GM18511 (cell line): ENCODE measurements at regions not wholly inside any gene's neighbourhood (a gene's known extent, or its start where the extent isn't known, plus 50 kb on each side); places are given as distances from the start of the nearest gene placed in this dataset.

Source experiments
- ATAC-seq: cut with Tn5 transposase; IDR thresholded peaks from one replicate; pipeline ENCODE4 v1.9.1; 2021; ENCODE audit warnings: mild to moderate bottlenecking, moderate library complexity; ENCODE audit not compliant: unreplicated experiment

DNA sequence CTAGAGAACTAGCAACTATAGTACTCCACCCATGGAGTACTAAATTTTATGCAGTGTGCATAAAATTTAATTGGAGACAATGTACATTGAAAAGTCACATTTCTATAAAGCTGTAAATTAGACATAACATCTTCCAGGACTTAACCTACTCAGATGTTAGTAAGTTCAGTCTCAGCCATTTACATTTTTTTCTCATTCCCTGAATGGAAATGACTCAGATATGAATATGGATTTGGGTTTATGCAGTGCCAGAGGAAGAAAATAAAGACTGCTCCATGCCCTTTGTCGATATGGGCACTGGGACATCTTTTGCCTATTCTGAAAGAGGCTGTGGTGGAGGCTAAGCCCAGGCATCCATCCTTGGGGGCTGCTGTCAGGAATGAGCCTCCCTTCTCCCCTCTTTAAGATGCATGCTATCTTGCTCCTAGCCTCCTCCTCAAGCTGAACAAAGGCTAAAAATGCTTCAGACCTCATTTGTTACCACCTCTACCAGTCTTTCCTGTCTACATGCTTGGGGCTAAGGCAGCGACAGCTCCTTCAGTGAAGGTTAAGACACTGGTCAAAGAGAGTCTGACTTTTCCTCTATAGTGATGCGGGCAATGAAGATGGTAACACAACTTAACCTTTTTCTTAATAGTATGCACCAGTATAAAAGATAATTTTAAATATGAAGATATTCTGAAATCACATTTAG is 486.8 kb upstream of the ANKRD30A start:
- no peak for ATAC-seq

DNA sequence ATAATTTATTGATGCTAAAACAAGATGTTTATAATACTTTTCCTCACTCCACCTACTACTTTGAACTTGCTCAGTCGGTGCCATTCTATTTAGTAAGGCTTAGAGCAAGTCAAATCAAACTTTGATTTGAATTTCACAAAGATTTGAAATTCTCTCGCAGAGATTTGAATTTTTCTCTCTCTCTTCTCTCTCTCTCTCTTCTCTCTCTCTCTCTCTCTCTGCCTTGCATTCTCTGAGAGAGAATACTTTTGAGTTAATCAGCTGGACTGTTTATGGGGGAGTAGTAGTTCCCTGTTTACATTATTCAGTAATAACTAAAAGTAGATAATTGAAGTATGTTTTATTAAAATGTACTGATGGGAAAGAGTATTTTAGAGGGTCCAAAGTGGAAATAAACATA is 488.5 kb upstream of the ANKRD30A start:
- ATAC-seq = no peak

DNA sequence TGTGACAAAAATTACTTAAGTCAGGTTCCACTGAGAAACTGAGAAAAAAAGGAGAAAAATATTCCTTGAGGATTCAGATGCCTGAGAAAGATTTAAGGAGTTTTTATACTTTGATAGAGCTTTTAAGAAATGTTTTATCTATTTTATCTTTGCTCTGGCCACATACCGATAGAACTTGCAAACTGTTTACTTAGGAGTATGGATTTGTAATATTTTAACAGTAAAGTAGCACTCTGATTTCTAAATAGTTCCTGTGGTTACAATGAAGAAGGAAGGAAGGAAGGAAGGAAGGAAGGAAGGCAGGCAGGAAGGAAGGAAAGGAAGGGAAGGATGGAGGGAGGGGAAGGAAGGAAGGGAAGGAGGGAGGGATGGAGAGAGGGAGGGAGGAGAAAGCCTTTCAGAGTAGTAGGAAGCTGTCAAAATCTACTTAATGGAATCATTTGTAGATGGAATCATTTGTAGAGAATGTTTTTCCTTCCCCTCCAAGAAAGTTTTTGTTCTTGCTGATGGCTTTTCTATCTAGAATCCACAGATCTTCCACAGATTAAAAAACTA is 489.0 kb upstream of the ANKRD30A start:
- no peak for ATAC-seq

DNA sequence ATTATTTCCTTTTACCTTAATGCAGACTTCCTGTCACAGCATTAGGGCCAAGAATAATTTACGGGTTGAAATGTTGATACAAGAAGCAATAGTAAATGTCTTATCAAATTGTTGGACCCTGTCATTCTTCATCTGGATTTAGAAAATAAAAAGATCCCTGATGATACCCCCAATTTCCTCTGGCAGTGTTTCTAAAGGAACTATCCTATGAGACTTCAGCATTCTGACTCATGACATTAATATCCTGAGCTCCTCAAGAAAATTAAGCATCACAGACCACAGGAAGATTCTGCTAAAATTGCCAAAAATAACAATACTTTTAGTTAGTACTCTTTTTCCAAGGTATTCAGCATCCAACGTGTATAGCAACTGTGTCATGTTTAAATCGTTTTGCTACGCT is 490.5 kb upstream of the ANKRD30A start:
- ATAC-seq = no peak

DNA sequence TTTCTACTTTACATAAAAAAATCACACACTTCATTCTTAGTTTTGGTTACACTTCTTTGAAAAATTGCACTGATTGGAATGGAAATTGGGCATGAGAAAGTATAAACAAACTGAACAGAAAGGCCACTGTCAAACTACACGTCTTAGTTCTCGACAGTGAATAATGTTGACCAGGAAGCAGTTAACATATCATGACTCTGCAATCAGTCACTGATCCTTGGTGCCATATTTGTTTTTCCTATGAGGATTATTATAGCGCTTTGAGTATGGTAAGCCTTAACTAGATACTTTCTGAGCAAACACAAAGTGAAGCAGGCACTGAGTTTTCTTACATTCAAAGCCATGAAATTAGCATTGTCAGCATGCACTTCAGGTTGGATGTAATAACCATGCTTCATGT is 495.1 kb upstream of the ANKRD30A start:
- no peak for ATAC-seq

DNA sequence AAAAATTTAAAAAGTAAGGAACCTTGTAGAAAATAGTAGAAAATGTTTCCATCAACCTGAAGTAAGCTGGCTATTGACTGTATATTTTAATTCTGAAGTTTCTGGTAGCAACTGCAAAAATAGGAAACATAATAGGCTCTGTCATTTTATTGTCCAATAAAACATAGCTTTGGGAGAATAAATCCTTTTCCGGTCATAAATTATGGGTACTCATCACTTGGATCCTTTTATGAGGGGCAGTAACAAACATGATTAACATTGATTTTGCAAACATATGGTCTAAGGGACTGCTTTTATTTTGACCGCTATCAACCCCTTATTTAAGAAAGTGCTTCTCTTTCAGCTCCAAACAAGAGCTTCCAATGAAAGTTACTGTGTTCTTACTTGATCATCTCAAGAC is 495.9 kb upstream of the ANKRD30A start:
- ATAC-seq = no peak

DNA sequence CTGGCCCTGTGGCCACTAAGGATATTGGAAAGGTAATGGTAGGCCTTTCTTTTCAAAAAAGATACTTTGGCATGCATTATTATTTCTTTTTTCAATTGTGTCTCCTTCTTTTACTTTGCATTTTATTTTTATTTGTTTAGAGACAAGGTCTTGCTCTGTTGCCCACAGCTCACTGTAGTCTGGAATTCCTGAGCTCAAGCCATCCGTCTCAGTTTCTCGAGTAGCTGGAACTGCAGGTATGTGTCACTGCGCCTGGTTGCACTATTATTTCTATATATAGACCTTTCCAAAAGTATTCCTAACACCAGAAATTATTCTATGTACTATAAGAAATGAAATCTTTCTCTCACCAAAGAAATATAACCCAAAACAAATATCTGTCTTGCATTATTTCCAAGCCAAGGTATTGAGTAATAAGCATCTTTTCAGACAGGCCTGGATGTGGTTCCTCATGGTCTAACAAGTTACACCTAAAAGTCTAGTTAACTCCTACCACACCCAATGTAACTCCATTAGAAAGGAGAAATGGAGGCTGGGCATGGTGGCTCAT is 500.8 kb upstream of the ANKRD30A start:
- ATAC-seq = no peak

DNA sequence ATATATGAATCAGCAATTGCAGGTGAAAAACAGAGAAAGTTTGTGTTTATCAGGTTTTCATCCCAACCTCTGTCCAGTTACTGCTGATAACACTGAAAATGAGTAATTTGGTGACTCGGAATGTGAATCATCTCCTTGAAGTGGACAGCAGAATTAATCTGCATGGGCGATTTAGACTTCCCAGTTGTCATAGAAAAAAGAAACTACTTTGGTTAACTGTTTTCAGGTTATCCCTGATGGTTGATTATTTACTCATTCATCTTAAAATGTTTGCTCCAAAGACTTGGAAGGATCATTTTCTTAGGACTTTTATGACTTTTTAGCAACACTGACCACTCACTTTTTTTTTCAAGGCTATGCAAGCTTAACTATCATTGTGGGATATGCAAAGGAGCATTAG is 504.1 kb upstream of the ANKRD30A start:
- ATAC-seq = no peak

DNA sequence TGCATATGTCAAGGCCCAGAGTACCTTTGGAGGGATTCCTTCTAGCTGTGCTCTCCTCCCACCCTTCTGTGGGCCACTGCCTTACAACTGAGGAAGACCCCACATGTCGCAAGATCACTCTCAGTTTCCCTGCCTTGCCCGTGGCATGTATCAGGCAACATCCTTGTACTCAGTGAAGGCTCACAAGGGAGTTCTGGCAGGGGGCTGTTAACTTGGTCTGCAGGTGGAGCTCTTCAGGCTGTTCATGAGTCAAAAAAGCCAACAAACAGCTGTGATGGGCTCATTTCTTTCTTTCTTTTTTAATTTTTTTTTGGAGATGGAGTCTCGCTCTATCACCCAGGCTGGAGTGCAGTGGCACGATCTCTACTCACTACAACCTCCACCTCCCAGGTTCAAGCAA is 513.0 kb upstream of the ANKRD30A start:
- no peak for ATAC-seq

DNA sequence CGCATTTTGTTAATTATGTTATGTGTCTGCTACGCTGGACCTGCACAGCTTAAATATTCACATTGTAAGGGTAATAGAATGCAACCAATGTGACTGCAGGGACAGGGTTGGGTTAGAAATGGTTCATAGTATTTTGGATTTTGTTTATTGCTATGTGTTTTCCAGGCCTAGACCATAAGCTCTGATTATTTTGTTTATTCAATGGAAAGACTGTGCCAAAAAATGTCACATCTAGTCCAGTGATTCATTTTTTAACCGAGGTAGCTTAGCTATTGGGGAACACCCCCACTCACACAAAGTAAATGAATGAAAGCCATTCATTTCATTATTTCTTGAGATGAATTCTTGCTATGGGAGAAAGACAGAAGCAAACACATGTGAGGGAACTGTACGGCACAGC is 516.5 kb upstream of the ANKRD30A start:
- ATAC-seq = no peak

DNA sequence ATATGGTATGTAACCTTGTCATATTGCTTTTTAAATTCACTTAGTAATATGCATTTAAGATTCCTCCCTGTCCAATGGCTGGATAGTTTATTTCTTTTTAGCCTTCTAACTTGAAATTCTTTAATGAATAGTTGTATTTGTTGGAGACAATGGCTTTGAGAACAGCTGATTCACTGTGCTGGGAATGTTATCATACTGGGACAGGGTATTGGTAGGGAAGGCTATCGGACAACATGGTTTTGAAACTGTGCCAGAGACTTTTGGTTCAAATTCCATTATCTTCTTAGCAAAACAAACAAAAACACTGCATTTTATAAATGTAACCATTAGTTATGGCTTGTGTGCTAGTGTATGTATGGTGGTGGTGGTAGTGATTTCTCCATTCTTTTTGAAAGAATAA is 517.1 kb upstream of the ANKRD30A start:
- no peak for ATAC-seq

DNA sequence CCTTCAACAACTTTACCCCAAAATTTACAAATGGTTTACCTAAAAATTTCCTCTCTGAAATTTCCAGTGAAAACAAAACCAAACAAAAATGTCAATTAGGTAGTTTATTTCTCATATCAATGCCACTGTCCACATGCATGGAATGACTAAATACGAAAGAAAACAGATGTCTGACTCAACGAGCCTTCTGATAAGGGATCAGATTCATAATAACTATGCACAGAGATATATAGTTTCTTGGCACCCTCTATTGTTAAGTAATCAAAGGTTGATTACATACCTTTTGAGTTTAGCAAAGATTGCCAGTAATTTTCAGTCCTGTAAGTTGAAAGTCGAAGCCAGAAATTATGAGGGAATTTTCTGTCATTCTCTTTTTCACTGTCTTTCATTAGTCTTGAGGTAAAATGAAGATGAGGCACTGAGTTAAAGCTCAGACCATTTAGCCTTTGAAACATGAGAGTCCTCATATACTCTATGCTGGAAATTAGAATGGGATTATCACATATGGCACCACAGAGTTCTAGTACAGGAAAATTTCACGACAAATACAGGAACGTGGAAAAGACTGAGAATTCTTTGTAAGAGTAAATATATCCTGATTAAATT is 519.1 kb upstream of the ANKRD30A start:
- ATAC-seq = no peak

DNA sequence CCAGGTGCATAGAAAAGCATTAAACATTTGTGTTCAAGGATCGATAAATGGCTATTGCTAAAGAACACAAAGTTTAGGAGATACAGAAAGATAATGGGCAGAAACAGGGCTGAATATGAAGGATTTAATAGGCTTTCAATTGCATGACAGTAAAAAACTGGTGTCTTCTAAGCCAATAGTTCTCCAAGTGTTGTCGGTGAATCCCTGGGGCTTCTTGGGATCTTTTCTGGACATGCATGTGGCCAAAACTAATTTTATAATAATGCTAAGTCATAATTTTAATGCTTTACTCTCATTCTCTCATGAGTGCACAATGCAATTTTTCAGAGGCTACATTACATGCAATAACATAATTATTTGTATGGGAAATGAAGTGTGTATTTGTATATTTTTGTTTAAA is 521.1 kb upstream of the ANKRD30A start:
- no peak for ATAC-seq

DNA sequence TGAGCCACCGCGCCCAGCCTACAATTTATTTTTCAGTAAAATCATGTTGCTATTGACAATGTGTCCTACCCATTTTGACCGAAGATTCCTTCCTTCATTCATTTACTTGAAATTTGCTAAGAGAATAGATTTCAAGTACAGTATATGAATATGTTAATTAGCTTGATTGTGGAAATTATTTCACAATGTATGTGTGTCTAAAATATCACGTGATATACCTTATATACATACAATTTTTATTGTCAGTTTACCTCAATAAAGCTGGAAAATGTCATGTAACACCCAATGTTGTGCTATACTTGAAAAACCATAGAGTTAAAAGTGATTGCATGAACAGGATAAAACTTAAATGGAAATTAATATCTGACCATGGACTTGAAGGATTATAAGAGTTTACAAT is 521.7 kb upstream of the ANKRD30A start:
- ATAC-seq = no peak

DNA sequence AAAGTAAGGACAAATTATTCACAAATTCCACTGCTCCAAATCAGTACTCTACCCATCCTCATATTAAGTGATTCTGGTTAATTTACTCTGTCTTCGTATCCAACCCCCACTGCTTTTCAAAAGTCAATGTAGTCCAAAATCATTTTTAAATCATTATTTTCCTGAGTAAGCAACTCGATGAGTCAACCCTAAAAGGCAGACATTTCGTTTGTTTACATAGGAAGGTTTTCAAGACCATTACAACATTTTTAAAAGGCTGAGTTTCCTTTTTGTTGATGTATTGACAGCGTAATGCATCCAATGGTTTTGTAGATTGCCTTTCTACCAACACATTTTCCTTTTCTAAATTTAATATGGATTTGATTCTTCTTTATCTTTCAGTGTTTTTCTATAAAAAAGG is 523.0 kb upstream of the ANKRD30A start:
- ATAC-seq = no peak

DNA sequence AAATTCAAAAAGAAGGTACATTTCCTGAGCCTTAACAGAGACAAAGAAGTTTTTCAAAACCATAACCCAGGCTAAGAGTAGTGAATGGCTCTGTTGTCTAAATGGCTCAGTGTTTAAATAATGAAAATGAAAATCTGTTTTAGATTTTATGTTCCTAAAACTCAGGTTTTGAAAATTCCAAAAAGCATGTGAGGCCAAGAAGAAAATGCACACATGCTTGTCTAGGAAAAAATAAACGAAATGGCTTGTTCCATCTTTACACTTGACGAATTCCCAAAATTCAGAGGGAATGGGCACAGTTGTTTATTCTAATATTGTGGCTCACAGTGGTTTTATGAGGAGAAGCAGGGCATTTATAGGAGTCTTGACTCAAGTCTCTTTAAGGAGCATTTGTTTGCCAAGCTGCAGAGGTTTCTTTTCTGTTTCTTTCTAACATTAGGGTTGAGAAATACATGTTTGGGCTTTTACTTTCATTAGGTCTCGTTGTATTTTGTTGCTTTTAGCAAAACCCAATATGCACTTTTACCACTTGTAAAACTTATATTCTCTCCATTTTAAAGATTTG is 527.6 kb upstream of the ANKRD30A start:
- no peak for ATAC-seq

DNA sequence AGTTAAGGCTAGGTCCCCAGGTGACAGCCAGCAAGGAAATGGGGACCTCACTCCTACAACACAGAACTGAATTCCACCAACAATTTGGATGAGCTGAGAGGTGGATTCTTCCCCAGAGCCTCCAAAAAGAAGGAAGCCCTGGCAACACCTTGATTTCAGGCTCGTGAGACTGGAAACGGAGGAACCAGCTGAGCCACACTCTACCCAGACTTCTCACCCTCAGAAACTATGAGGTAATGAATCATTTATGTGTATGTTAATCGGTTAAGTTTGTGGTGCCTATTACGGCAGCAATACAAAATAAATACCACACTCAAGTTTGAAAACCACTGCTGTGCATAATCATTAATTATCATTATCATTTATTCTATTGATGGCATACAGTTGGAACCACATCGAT is 532.4 kb upstream of the ANKRD30A start:
- ATAC-seq = no peak

DNA sequence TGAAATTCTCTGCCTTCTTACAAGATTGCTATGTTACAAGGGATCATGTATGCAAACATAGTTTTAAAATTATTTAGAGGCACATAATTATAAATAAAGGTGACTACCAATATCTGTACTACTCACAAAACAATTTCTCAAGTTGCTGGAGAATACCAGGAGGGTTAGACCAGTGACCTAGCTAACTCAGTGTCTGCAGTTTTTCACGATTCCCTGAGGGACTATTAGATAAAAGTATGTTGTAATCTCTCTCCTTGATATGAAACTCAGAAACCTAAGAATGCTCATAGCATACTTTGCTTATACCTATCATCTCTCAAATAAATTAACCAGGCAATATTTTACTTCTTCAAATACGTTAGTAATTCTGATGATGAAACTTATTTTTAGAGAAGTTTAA is 534.0 kb upstream of the ANKRD30A start:
- ATAC-seq = no peak

DNA sequence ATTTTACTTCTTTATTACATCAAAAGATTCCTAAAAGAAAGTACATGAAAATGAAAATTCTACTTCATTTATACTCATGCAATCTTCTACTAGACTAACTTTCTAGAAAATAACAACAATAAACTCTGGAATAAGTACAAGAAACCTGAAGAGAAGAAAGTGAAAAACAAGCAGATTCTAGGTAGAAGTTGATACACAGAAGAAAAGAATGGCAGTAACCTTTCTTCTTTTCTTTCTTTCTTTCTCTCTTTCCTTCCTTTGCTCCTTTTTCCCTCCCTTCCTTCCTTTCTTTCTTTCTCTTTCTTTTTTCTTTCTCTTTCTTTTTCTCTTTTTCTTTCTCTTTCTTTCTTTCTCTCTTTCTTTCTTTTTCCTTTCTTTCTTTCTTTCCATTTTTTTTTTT is 541.7 kb upstream of the ANKRD30A start:
- no peak for ATAC-seq

DNA sequence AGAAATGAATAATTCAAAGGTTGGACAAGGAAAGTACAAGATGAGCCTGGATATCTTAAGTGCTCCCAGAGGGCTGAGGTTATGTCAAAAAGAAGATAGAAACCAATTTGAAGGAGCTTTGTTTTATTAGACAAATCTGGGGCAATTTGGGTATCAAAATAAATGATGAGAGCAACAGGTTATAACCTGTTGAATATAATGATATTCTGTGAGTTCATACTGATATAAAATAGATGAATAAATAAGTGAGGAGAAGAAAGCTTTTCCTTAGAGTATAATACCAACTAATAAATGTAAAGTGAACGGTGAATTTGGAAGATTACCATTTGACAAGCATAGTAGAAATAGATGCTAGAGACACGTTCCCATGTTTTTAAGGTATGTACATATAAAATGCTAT is 544.2 kb upstream of the ANKRD30A start:
- ATAC-seq = no peak

DNA sequence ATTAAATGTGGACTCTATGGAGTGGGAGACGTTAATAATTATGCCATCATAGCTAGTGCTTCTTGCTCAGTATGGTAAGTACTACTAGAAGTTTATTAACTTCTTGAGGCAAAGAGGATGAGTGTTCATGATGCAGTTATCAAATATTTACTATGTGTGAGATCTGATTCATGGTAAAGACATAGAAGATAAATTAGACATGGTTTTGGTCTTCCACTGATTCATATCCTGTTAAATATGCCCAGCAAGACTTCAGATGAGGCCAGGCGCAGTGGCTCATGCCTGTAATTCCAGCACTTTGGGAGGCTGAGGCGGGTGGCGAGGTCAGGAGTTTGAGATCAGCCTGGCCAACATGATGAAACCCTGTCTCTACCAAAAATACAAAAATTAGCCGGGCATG is 547.1 kb upstream of the ANKRD30A start:
- no peak for ATAC-seq

DNA sequence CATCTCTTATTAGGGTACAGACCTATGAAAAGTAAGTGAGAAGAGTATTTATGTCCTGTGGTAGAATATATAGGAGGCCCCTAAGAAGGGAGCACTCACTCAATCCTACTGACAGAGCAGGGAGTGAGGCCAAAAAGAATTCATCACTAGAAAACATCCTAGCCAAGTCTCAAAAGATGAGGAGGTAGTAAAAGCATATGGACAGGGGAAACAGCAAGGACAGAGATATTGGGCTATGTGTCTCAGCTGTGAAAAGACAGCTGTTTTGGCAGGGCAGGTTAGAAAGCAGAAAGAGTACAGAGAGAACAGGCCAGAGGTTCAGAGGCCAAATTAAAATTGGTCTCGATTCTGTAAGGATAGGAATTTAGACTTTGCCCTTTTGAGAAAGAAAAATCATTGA is 548.3 kb upstream of the ANKRD30A start:
- ATAC-seq = no peak
